ENCODE measurements at regions not wholly inside any gene's neighbourhood (a gene's known extent, or its start where the extent isn't known, plus 50 kb on each side); places are given as distances from the start of the nearest gene placed in this dataset.
A peak's percentile ranks its signal among the peaks of the same experiment; 100 is the strongest.

GRCh38 chr22:19630614-19631013, 83.7 kb upstream of the SEPTIN5 start:
- Mint-ChIP-seq H3K27me3 (peaks cover 11% of the 10 kb centered on the region), H3K36me3 (ENCODE audit: insufficient read depth) (no peaks in the 10 kb centered on the region), H3K27ac (no peak overlapping the region), H3K9me3 (ENCODE audit: low read depth) (no peaks in the 10 kb centered on the region), H3K4me3 (ENCODE audit: low read depth) (no peak overlapping the region), H3K4me1 (ENCODE audit: low read depth) (no peaks in the 10 kb centered on the region)
- TF ChIP-seq, protein P1, sequence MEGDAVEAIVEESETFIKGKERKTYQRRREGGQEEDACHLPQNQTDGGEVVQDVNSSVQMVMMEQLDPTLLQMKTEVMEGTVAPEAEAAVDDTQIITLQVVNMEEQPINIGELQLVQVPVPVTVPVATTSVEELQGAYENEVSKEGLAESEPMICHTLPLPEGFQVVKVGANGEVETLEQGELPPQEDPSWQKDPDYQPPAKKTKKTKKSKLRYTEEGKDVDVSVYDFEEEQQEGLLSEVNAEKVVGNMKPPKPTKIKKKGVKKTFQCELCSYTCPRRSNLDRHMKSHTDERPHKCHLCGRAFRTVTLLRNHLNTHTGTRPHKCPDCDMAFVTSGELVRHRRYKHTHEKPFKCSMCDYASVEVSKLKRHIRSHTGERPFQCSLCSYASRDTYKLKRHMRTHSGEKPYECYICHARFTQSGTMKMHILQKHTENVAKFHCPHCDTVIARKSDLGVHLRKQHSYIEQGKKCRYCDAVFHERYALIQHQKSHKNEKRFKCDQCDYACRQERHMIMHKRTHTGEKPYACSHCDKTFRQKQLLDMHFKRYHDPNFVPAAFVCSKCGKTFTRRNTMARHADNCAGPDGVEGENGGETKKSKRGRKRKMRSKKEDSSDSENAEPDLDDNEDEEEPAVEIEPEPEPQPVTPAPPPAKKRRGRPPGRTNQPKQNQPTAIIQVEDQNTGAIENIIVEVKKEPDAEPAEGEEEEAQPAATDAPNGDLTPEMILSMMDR (IDR thresholded peaks at IDR 0.05; ENCODE audit: unreplicated experiment) = no peak
- DNase-seq (ENCODE audit: low spot score, unreplicated experiment) = no peak

GRCh38 chr22:19631899-19632667, 82.2 kb upstream of the SEPTIN5 start:
- H3K9me3 Mint-ChIP-seq (ENCODE audit: low read depth) = no peaks in the 10 kb centered on the region
- H3K4me3 Mint-ChIP-seq (ENCODE audit: low read depth) = no peak overlapping the region
- DNase-seq (ENCODE audit: low spot score, unreplicated experiment) = no peak
- H3K27me3 Mint-ChIP-seq = peaks cover 8% of the 10 kb centered on the region
- H3K4me1 Mint-ChIP-seq (ENCODE audit: low read depth) = no peaks in the 10 kb centered on the region
- no peak overlapping the region for H3K27ac Mint-ChIP-seq
- TF ChIP-seq, protein P1 (IDR thresholded peaks at IDR 0.05; ENCODE audit: unreplicated experiment) = peak; percentile 53
- no peaks in the 10 kb centered on the region for H3K36me3 Mint-ChIP-seq (ENCODE audit: insufficient read depth)

- H3K27me3 Mint-ChIP-seq = peaks cover 8% of the 10 kb centered on the region
- no peaks in the 10 kb centered on the region for H3K36me3 Mint-ChIP-seq (ENCODE audit: insufficient read depth)
- no peak overlapping the region for H3K27ac Mint-ChIP-seq
- no peak overlapping the region for H3K4me3 Mint-ChIP-seq (ENCODE audit: low read depth)
- H3K4me1 Mint-ChIP-seq (ENCODE audit: low read depth) = no peaks in the 10 kb centered on the region
- TF ChIP-seq, protein P1 (IDR thresholded peaks at IDR 0.05; ENCODE audit: unreplicated experiment) = no peak
- DNase-seq (ENCODE audit: low spot score, unreplicated experiment) = no peak
- no peaks in the 10 kb centered on the region for H3K9me3 Mint-ChIP-seq (ENCODE audit: low read depth)
These were observed 81.6 kb upstream of the SEPTIN5 start for GRCh38 chr22:19632668-19633148.

DNA sequence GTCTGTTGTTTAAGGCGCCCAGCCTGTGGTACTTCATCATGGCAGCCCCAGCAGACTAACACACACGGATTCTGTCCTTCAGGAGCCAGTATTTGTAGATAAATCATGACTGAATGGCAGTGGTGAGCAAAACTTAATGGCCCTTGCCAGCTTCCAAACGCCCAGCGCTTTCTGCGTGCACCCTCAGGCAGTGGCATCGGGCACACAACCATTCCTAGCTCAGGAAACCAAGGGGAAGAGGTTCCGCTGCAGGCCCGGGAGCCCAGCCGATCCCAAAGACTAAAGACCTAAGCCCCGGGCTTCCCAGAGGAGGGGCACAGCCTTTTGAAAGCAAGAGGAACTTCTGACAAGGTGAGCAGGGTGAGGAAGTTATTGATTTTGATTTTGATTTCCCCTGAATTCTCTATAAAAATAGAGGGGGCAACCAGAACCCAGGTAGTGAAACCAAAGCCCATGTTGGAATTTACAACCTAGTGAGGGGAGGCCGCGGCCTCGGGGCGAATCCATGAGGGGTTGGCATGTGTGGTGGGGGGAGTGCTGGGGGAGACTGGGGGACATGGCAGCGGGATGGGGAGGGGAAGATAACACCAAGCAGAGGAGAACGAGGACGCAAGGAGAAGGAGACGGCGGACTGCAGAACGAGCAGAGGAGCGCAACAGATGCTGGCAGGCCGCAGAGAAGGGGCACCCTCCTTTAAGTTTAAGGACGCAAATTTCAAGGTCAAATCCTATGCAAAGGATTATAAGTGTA, 79.9 kb upstream of the SEPTIN5 start:
- H3K4me1 Mint-ChIP-seq (ENCODE audit: low read depth) = no peaks in the 10 kb centered on the region
- no peaks in the 10 kb centered on the region for H3K36me3 Mint-ChIP-seq (ENCODE audit: insufficient read depth)
- no peak overlapping the region for H3K27ac Mint-ChIP-seq
- TF ChIP-seq, protein P1 (IDR thresholded peaks at IDR 0.05; ENCODE audit: unreplicated experiment) = no peak
- DNase-seq (ENCODE audit: low spot score, unreplicated experiment) = no peak
- peaks cover 8% of the 10 kb centered on the region for H3K27me3 Mint-ChIP-seq
- no peak overlapping the region for H3K4me3 Mint-ChIP-seq (ENCODE audit: low read depth)
- no peaks in the 10 kb centered on the region for H3K9me3 Mint-ChIP-seq (ENCODE audit: low read depth)

DNA sequence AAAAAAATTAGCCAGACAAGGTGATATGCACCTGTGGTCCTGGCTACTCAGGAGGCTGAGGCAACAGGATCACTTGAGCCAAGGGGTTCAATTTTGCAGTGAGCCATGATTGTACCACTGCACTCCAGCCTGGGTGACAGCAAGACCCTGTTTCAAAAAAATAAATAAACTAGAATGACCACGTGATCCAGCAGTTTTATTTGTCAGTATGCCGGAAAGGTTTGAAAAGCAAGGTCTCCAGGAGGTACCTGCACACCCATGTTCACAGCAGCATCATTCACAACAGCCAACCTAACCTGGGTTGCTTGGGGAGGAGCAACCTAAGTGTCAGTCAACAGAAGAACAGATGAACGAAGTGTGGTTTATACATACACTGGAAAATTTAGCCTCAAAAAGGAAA, 78.7 kb upstream of the SEPTIN5 start:
- TF ChIP-seq, protein P1 (IDR thresholded peaks at IDR 0.05; ENCODE audit: unreplicated experiment) = no peak
- no peaks in the 10 kb centered on the region for H3K9me3 Mint-ChIP-seq (ENCODE audit: low read depth)
- no peaks in the 10 kb centered on the region for H3K4me1 Mint-ChIP-seq (ENCODE audit: low read depth)
- no peak for DNase-seq (ENCODE audit: low spot score, unreplicated experiment)
- H3K36me3 Mint-ChIP-seq (ENCODE audit: insufficient read depth) = no peaks in the 10 kb centered on the region
- H3K4me3 Mint-ChIP-seq (ENCODE audit: low read depth) = no peak overlapping the region
- no peak overlapping the region for H3K27ac Mint-ChIP-seq
- peaks cover 16% of the 10 kb centered on the region for H3K27me3 Mint-ChIP-seq
